Astrocyte of the hippocampus (primary cell): ENCODE measurements at regions not wholly inside any gene's neighbourhood (a gene's known extent, or its start where the extent isn't known, plus 50 kb on each side); places are given as distances from the start of the nearest gene placed in this dataset.
A peak's percentile ranks its signal among the peaks of the same experiment; 100 is the strongest.

Experiments used
- DNase-seq: peaks from one replicate; pipeline ENCODE4 v3.0.0; 2011; ENCODE audit warnings: low read depth, low spot score

DNA sequence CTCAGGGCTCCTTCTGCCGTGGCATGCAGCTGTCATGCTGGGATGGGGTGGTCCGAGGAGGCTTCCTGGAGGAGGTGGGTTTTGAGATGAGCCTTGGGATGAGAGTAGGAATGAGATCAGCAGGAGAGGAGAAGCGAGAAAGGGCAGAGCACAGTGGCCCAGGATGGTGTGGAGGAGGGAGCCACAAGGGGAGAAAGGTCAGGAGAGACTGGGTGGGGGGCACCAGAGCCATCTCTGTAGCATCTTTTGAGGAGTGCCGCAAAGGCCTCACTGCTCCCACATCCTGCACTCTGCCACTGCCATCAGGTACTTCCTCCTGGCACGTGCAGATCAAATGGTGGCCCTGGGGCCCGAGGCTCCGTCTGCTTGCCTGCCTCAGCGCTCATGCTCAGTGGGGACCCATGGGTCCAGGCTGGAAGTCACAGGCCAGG lies 150.2 kb downstream of the MACROH2A1 start:
- no peak for DNase-seq

GRCh38 chr5:135246923-135247795 lies 151.9 kb downstream of the MACROH2A1 start:
- peak; percentile 95 for DNase-seq

GRCh38 chr5:135246605-135246922 lies 152.5 kb downstream of the MACROH2A1 start:
- no peak for DNase-seq

GRCh38 chr5:135245521-135246499 lies 153.2 kb downstream of the MACROH2A1 start:
- peak; percentile 43 for DNase-seq

- no peak for DNase-seq
Observed at GRCh38 chr5:135244620-135245021, 154.4 kb downstream of the MACROH2A1 start.

DNA sequence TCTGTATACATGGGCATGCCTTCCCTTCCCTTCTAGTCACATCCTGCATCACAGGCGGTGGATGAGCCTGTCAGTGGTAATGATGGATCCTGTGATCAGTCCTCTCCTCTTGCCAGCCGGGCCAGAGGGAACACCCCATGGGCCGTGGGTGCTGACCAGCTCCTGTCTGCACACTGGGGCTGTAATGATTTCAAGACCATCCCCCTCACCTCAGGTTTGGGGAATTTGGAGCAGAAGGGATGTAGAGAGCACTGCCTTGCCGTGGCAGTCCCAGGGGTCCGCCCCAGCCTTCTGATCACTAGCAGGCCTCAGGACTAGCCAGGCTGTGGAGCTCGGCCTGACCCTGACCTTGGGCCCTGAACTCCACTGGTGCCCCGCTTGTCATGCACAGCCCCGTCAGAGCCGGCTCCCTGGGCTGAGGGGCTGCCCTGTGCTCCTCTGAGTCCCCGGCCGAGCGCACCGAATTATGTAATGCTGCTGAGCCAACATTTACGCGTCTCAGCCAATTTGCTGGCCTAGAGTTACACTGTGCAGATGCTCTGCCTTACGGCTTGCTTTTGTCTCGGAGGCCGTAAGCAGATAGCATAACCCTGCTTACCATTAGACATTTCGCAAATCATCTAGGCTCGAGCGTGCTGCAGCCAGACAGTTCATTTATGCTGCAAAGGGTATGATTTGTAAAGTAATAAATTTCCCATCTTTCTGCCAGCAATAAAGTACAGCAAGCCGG lies 155.3 kb downstream of the MACROH2A1 start:
- no peak for DNase-seq

DNA sequence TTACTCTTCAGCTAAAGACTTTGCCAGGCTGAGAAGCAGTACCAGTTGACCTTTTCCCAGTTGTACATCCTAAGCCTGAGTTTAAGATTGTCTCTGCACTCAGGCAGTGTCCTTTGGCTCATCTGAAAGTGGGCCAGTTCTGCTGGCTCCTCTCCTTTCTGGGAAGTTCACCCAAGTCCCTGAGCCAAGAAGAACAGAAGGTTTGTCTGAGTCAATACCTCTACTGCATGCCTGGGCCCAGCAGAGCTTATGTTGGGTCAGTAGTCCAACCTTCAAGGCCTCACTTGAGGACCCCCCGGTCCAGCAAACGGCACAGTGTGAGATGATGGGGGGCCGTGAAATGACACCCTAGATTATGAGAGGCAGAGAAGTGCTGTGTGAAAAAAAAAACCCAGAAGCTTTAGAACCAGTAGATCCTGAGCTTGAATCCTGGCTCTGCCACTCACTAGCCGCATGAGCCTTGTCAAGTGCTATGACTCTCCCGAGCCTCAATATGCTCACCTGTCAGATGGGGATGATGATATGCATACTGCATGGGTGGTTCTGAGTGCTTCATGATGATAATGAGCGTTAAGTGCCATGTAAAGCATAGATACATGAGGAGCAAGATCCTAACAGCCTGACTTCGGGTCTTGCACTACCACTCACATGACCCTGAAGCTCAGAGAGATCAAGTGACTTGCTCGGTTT lies 156.0 kb downstream of the MACROH2A1 start:
- peak; percentile 35 for DNase-seq

GRCh38 chr5:135242021-135242865 lies 156.8 kb downstream of the MACROH2A1 start:
- peak; percentile 68 for DNase-seq

DNA sequence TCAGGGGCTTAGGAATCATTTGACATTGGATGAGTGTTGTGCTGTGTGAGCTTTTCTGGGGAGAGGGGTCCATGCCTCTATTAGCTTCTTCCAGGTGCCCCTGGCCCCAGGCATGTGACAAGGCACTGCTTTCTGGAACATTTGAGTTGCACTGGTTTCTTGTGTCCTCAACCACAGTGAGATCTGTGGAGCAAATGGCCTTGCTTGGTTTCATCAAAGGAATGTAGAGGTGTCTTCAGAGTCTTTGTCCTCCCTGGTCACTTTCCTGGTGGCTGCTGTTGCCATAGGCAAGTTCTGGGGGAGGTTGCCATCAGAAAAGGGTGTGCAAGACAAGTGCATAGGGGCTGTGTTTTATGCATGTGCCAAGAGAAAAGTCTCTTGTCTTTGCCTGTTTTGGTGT lies 157.5 kb downstream of the MACROH2A1 start:
- DNase-seq: no peak

DNA sequence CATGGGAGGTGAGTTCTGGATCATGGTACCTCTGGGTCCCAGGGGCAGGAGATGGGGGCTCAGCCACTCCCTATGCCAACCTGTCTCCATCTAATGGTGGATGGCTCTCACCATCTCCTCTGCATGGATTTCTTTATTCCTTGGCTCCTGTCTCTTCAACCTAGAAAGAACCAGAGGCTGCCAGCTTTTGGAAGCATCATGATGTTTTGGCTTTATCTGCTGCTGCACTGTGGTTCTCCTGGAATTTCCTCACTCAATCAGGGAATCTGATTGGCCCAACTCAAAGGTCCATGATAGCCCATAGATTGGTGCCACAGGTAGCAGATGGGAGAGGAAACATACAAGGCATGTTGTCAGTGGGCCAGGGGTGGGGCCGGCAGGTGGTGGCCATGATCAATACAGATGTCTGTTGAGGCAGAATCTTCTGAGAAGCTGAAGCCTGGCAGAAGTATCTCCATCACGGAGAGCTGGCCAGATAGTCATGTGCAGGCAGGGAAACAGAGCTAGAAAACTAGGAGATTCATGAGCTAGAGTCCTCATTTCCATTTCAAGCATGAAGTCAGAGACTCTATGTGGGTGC lies 158.2 kb downstream of the MACROH2A1 start:
- no peak for DNase-seq

DNA sequence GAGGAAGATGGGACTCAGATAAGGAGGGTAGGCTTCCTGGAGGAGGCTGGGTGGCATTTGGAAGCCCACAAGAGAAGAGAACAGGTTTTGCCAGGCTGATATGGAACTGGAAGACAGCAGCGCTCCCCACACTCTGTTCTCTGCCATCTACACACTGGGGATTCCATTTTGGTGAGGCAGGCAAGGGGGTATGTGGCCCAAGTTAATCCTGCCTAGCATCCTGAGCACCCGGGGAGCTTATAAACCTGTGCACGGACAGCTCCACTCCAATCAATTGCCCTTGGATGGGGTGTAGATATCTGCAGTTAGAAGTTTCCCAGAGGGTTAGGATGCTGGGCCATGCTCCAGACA lies 158.8 kb downstream of the MACROH2A1 start:
- no peak for DNase-seq

DNA sequence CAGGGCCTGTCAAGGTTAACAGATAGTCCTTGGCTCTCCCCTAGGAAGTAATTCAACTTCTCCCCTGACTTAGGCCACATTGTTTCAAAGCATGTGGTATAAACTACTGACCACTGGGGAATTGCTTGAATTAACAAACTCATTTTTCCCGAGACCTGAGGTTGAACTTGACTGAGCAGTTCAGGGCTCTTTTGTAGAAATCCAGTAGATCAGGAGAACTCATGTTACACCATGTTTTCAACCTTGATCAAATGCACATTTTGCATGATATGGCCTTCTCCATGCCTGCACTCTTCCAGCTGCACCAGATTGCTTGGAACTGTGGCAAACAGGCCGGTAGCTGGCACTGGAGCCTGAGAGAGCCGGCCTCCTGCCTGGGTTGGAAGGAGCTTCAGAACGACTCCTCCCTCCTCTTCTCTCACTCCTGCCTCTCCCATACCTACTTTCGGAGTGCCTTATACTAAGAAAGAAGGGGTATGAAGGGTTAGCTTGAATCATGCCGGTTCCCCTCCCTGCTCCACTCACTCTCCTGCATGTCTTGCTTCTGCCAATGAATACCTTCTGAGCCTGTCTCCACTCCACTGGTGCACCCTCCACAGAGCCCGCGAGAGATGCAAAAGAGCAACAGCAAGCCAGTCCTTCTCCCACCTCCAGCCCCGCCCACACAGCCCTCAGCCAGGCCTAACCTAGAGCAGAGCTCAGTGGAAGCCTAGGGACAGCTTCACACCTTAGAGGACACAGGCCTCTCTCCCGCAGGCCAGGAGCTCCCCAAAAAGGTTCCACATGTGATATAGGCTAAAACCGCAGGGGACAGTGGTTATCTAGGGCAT lies 159.4 kb downstream of the MACROH2A1 start:
- DNase-seq: peak; percentile 40

DNA sequence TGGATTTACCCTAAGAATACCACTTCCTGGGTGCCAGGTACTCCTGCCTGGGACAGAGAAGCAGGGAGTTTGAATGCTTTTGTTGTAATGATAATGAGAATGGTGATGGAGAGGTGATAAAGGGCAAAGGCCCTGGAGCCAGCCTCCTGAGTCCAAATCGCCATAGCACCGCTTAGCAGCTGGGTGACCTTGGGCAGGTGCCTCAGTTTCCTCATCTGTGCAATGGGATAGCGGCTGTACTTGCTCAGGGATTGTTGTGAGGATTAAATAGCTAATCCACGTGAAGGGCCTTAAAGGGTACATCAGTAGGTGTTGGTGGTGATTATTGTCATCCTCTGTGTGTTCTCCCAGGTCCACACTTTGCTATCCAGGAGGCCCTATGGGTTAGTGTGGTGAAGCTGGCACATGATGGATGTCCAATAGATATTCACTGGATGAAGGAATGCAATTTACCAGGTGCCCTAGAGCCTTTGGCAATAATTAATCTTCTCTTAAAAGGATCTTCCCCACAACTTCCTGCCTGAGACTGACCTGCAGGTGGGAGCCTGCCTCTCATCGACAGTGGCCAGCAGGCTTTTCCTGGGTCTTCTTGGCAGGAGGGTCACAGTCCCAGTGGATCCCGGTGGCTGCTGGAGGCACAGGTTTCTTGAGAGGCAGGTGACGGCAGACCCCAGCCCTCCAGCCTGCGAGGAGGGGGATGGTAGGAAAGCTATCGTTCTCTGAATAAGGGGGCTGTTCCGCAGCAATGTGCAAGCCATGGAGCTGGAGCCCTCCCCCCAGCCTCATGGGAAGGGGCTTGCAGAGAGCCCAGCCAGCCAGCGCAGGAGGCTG lies 160.2 kb downstream of the MACROH2A1 start:
- DNase-seq: no peak

- no peak for DNase-seq
Observed at GRCh38 chr5:135237748-135238103, 161.3 kb downstream of the MACROH2A1 start.

DNA sequence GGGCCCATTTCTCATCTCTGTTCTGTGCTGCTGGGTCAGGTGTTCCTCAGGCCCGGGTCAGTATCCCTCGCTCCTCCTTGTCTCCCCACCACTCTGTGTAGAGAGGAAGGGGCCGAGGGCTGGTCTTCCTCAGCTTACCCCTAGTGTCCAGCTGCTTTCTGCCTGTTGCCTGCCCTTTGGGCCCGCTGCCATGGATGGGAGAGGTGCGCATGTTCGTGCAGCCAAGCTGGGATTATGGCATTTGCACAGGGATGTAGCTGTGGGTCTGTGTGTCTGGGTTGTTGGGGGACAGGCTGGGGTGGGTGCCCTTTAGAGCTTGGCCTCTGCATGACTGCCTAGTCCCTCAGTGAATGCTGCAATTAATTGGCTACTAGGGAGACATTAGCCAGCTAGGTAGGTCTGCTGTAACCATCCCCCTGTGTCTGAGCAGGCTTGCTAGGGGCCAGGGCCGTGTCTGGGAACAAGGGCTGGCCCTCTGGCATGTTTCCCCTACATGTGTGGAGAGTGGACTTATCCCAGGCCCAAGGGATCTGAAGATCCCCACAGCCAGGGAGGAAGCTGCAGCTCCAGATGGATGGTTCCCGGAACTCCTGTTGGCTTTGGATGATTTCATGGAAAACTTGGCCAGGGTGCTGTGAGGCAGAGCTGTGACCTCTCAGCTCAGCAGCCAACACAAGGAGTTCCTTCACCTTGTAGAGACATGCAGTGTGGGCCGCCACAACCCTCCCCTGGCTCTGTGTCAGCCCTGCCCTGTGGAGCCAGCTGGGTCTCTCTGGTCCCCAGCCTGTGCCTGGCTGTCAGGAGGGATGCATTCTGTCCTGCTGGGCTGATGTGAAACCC lies 161.9 kb downstream of the MACROH2A1 start:
- DNase-seq: no peak

- DNase-seq: no peak
Observed at GRCh38 chr5:135236228-135236907, 162.7 kb downstream of the MACROH2A1 start.
